ENCODE measurements at regions not wholly inside any gene's neighbourhood (a gene's known extent, or its start where the extent isn't known, plus 50 kb on each side); places are given as distances from the start of the nearest gene placed in this dataset.
"Not testable (repeated sequence)": the region's sequence is repeated elsewhere in the genome, so short reads cannot be mapped to it uniquely, and the experiment has no call there.

GRCh38 chr5:40221796-40222195 lies 457.9 kb upstream of the PTGER4 start:
- peak; percentile 24 for DNase-seq

DNA sequence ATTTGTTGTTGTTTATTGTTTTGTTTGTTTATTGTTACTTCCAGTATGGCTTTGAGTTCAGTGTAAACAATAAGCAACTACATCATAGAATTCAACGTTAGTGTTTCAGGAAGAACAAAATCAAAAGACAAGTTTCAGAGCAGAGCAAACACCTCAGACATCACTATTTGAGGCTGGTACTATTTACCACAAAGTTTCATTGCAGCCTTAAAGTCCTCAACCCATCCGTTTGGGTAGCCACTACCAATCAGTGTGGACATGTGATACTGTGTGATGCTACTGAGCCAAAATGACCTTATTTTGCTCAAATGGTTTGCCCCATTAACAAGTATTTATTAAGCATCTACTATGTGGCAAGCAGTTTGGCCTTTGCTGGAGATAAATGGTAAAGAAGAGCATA lies 458.5 kb upstream of the PTGER4 start:
- DNase-seq: no peak

DNA sequence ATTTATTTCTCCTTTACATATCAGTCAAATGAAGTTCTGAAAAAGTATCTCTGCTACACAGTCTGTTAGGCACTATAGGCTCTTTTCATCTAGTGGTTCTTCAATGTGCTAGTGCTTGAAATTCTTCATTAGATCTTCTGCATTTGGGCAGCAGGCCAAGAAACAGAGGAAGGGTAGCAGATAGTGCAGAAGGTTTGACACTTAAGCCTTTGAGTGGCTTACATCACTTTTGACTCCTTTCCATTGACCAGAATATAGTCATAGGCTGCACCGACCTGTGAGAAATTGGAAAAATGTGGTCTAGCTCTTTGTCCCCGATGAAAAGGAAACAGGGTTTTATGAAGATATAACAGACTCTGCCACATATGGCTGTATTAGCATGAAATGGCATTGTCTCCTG lies 459.5 kb upstream of the PTGER4 start:
- no peak for DNase-seq

GRCh38 chr5:40217553-40217952 lies 462.2 kb upstream of the PTGER4 start:
- no peak for DNase-seq

GRCh38 chr5:40210694-40211093 lies 469.0 kb upstream of the PTGER4 start:
- DNase-seq: no peak

- no peak for DNase-seq
Measured at GRCh38 chr5:40206030-40206429, 473.7 kb upstream of the PTGER4 start.

DNA sequence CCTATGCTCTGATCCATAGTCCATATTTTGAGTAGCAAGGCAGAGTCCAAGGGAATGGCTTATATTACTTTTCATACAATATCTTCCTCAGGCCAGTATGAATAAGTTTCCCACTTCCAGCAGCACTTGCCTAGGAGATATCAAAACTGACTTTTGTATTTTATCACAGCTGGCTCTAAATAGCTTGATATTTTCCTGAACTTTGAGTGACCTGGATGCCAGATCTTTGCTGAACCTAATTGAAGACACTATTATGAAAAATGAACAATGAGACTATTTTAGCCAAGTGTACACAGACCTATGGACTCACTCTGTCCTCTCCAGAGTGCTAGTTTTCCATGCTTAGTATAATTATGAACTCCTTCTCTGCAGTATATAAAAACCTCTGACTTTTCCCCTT lies 475.6 kb upstream of the PTGER4 start:
- peak; percentile 81 for DNase-seq

- DNase-seq: peak; percentile 86
Measured at GRCh38 chr5:40202814-40203440, 476.8 kb upstream of the PTGER4 start.

DNA sequence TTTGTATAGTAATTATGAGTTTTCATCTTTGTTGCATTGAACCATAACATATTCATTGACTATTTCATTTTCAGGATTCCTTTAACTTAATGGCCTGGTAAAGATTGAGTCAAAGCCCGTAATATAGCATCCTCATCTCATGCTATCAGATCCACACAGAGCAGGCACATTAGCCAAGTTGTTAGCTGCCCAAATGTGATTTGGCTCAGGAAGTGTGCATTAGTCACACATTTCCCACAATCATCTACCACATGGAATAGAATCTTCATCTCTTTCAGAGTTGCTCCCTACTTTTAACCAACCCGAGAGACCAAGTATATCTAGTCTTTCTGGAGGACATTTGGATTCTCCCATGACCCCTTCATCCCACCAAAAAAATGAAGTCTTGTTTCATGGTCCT lies 481.0 kb upstream of the PTGER4 start:
- DNase-seq: peak; percentile 83

DNA sequence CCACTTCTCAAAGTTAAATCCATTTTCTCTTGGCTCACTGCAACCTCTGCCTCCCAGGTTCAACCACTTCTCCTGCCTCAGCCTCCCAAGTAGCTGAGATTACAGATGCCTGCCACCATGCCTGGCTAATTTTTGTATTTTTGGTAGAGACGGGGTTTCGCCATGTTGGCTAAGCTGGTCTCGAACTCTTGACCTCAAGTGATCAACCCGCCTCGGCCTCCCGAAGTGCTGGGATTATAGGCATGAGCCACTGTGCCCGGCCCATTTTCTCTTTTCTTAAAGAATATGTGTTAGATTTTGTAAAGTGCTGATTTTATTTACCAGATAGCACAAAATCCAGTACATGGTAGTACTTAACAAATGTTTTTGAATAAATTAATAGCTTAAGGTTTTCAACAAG lies 484.1 kb upstream of the PTGER4 start:
- DNase-seq: not testable (repeated sequence)

- DNase-seq: peak; percentile 12
Measured at GRCh38 chr5:40191150-40191549, 488.6 kb upstream of the PTGER4 start.

GRCh38 chr5:40172721-40173120 lies 507.0 kb upstream of the PTGER4 start:
- DNase-seq: peak; percentile 49

GRCh38 chr5:40171971-40172370 lies 507.7 kb upstream of the PTGER4 start:
- peak; percentile 67 for DNase-seq

DNA sequence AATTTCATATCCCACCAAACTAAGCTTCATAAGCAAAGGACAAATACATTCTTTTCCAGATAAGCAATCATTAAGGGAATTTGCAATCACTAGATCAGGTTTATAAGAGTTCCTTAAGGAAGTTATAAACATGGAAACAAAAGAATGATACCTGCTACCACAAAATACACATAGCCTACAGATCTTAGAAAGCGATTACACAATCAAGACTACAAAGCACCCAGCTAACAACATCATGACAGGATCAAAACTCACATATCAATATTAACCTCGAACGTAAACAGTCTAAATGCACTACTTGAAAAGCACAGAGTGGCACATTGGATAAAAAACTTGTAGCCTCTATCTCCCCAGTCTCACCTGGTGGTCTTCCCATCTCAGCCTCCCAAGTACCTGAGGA lies 512.4 kb upstream of the PTGER4 start:
- DNase-seq: no peak

DNA sequence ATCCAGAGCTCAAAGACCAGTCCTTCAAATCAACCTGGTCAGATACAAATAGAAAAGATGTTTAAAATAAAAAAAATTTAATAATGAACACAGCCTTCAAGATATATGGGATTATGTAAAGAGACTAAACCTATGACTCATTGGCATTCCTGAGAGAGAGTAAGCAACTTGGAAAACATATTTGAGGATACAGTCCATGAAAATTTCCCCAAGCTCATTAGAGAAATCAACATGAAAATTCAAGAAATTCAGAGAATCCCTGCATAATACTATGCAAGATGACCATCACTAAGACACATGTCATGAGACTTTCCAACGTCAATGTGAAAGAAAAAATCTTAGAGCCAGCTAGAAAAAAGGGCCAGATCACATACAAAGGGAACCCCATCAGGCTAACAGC lies 512.9 kb upstream of the PTGER4 start:
- DNase-seq: peak; percentile 17

DNA sequence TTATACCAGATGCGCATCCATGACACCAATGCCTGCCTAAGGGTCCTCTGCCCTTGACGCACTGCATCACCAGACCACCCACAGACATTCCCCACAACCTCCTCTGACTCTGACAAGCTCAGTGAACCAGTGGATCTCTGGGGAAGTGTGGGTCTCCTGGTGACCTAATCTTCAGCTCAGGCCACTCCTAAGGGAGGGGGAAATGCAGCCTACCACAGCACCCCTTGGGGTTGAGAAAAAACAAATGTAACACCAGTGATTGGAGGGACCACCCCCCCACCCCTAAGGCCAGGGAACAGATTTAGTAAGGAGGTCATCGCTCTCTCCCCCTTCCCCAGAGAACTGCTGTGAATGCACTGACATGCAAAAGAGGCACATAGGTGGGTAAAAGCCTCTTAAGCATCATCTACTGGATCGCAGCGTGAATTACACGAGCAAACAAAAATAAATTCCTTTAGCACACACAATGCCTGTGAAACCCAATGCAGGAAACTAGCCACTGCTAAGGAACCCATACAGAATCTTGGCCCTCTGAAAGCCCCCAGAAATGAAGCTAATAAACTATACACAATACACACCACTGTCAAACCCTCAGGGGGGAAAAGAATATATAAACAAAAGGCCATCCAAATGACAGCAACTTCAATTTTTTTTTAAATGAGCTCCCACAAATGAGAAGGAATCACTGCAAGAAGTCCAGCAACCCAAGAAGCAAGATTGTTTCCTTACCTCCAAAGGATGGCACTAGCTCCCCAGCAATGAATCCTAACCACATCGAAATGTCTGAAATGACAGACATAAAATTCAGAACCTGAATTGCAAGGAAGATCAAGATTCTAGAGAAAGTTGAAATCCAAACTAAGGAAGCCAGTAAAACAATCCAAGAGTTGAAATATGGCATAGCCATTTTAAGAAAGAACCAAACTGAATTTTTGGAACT lies 513.7 kb upstream of the PTGER4 start:
- peak; percentile 59 for DNase-seq

GRCh38 chr5:40165106-40165788 lies 514.5 kb upstream of the PTGER4 start:
- DNase-seq: no peak

DNA sequence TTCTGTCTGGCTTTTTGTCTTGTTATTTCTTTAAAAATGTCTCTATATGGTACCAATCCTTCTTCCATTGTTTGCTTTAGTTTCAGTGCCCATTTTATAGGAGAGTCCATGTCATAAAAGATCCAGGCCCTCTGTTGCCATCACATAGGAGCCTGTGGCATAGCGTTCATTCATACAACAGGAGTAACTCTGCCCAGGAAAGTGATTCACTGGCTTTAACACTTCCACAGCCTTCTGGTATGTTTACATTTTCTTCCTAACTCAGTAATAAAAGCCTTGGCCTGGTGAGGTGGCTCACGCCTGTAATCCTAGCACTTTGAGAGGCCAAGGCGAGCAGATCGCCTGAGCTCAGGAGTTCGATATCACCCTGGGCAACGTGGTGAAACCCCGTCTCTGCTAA lies 519.3 kb upstream of the PTGER4 start:
- DNase-seq: peak; percentile 22

- no peak for DNase-seq
Measured at GRCh38 chr5:40154194-40154593, 525.5 kb upstream of the PTGER4 start.

DNA sequence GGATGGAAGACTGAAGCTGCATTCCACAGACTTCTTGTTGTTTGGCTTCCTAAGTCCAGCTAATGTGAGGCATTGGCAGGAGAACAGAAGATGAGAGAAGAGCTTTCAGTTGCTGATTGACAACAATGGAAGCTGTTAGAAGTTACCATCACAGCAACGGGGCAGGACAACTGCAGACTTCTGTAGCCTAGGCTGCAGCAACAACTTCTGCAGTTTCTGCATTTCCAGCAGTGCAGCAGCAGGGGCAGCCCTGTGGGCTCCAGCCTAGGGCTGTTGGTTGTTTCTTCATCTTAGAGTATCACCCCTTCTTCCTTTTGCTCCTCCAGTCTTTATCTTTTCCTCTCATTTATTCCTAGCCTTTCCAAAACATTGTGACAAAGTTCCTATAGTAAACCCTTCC lies 528.8 kb upstream of the PTGER4 start:
- no peak for DNase-seq

GRCh38 chr5:40141896-40142295 lies 537.8 kb upstream of the PTGER4 start:
- DNase-seq: peak; percentile 51

GRCh38 chr5:40141418-40141817 lies 538.3 kb upstream of the PTGER4 start:
- peak; percentile 24 for DNase-seq

DNA sequence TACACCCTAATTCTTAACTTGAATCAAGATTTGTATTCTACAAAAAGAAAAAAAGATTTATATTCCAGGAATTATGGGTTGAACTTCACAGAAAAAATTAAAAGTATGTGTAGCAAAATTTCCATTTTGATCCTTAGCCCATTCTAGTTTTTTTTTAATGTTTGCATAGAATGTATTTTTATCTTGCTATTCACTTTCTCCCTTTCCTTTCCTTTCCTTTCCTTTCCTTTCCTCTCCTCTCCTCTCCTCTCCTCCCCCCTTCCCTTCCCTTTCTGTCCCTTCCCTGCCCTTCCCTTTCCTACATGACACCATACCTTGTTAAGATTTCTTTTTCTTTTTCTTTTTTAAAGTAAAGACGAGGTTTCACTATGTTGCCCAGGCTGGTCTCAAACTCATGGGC lies 542.5 kb upstream of the PTGER4 start:
- no peak for DNase-seq
